Esophagus squamous epithelium (tissue), 5 donors: ENCODE measurements at regions not wholly inside any gene's neighbourhood (a gene's known extent, or its start where the extent isn't known, plus 50 kb on each side); places are given as distances from the start of the nearest gene placed in this dataset.
A peak's percentile ranks its signal among the peaks of the same experiment; 100 is the strongest.

ENCODE experiments used
- DNase-seq: peaks from one replicate; lab custom pipeline; 2025; lab: John Stamatoyannopoulos, UW
- H3K27ac ChIP-seq, 4 donors: fragments of 200-600 bp; sonication (generic); one replicate each; pipeline ENCODE4 v1.5.1; 2016 to 2019; ENCODE audit warnings: mild to moderate bottlenecking in 1 of 4
- H3K27me3 ChIP-seq, 4 donors: fragments of 200-600 bp; sonication (generic); 1 replicate in 3 of 4; 2 replicates in 1 of 4; pipeline versions ENCODE4 v1.5.1 to v1.6.0; 2017 to 2021; ENCODE audit warnings: antibody characterized with exemption in 1 of 4
- H3K36me3 ChIP-seq, 3 donors: fragments of 200-600 bp; sonication (generic); one replicate each; pipeline ENCODE4 v1.5.1; 2016 to 2019
- H3K4me1 ChIP-seq, 3 donors: fragments of 200-600 bp; sonication (generic); one replicate each; pipeline ENCODE4 v1.5.1; 2017 to 2019
- H3K4me3 ChIP-seq, 4 donors: fragments of 200-600 bp; sonication (generic); 1 replicate in 3 of 4; 2 replicates in 1 of 4; pipeline ENCODE4 v1.5.1; 2016 to 2019; ENCODE audit warnings: mild to moderate bottlenecking in 2 of 4, moderate library complexity in 1 of 4
- H3K9me3 ChIP-seq, 3 donors: fragments of 200-600 bp; sonication (generic); one replicate each; pipeline ENCODE4 v1.5.1; 2016 to 2019
- POLR2A ChIP-seq, 4 donors: fragments of 450-650 bp; IDR thresholded peaks; one replicate each; pipeline ENCODE4 v1.6.1; 2017; ENCODE audit warnings: antibody characterized with exemption in 4 of 4, mild to moderate bottlenecking in 4 of 4, moderate library complexity in 3 of 4
- WGBS, 2 donors: methylation state at CpG; one replicate each; pipeline ENCODE4 v1.1.5; 2018; 5-methylcytosine and 5-hydroxymethylcytosine counted together
- intact Hi-C: fragments of 100-400 bp; cut with DNase I; formaldehyde crosslinking; loops from one replicate; pipeline ENCODE4 v1.15.0; 2022
- TF ChIP-seq, protein P1 (sequence below), 6 experiments: fragments of 450-650 bp in 4 of 6; fragments of 200-600 bp in 2 of 6; sonication (generic) in 2 of 6; IDR thresholded peaks; one replicate each; pipeline ENCODE4 v1.5.1; 2016 to 2019; ENCODE audit warnings: antibody characterized with exemption in 6 of 6, mild to moderate bottlenecking in 4 of 6, moderate library complexity in 4 of 6
- donor health status: DM: yes; HTN: yes; CAD: no.

DNA sequence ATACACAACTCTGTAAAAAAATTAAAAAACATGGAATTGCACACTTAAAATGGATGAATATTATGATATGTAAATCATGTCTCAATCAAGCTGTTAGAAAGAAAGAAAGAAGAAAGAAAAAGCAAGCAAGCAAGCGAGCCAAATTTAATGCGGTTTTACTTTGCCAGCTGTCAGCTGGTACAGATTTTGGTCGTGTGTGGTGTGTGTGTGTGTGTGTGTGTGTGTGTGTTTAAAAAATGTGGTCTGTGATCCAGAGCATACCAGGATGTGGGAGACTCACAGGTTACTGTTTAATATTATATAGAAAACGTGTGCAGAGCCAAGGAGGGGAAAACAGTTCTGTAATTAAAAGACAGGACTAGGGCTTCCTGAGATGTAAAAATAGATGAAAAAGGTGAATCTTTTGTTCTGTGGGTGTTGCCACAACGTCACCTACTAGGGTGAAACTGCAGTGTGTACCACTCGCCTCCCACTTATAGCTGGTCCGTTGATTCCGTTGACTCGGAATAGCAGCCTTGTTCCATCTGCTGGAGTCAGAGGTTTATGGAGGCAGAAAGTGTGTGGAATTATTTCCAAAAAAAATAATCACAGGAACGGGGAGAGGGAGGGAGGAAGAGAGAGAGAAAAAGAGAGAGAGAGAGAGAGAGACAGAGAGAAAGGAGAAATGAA, 197.7 kb downstream of the BCAS1 start:
- Histone ChIP-seq H3K4me1 (peaks cover 5 to 53% (median 23%) of the 10 kb centered on the region in 3 donors), H3K9me3 (no peaks in the 10 kb centered on the region), H3K36me3 (no peaks in the 10 kb centered on the region), H3K27me3 (no peaks in the 10 kb centered on the region), H3K4me3 (peak overlapping the region in 1 of 4 donors; percentile 26), H3K27ac (peak overlapping the region; percentile 26 to 55 (median 40))
- DNase-seq = no peak
- intact Hi-C loops = no loop called here
- WGBS, 2 donors = 13 to 18% methylated on average over 10 of the region's 10 CpGs
- TF ChIP-seq POLR2A (IDR thresholded peaks at IDR 0.05) = no peak
- TF ChIP-seq, protein P1, sequence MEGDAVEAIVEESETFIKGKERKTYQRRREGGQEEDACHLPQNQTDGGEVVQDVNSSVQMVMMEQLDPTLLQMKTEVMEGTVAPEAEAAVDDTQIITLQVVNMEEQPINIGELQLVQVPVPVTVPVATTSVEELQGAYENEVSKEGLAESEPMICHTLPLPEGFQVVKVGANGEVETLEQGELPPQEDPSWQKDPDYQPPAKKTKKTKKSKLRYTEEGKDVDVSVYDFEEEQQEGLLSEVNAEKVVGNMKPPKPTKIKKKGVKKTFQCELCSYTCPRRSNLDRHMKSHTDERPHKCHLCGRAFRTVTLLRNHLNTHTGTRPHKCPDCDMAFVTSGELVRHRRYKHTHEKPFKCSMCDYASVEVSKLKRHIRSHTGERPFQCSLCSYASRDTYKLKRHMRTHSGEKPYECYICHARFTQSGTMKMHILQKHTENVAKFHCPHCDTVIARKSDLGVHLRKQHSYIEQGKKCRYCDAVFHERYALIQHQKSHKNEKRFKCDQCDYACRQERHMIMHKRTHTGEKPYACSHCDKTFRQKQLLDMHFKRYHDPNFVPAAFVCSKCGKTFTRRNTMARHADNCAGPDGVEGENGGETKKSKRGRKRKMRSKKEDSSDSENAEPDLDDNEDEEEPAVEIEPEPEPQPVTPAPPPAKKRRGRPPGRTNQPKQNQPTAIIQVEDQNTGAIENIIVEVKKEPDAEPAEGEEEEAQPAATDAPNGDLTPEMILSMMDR (IDR thresholded peaks at IDR 0.05) = no peak

DNA sequence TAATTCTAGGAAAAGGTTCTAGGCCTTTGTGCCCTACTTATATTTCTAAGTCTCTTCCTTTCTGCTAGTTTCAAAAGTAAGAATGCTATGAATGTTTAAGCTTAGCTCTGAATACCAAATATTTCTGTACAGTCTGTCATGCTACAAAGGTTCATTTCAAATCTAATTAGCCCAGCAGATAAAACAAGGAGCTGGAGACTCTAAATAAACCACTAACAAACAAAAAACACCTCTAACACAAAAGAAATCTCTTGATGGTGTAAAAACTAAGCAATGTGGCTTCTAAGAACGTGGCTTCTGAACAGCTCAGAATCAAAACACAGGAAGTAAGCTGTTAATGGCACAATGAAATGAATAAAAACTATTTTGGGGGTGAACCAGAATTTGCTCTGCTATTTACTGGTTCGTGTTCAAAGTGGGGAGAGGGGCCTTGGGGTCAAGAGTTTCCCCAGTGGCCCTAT, 198.3 kb downstream of the BCAS1 start:
- no peaks in the 10 kb centered on the region for H3K9me3 ChIP-seq
- intact Hi-C loops = no loop called here

DNA sequence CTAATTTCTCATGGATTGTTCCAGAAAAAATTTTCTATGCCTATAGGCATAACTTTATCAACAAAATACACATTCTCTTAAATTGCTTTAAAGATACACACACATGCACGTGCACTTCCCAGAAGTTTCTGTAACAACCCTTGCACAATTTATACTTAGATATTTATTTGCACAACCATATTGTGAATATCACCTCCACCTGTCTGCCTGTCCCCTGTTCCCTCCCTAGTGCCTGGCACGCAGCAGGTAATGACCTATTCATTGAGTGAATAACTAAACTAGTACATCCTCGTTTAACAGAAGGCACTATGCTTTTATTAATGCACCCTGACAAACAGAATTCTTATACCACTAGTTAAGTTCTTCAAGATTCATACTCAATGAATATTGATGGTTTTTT, 198.9 kb downstream of the BCAS1 start:
- intact Hi-C loops = no loop called here
- no peaks in the 10 kb centered on the region for H3K27me3 ChIP-seq
- no peaks in the 10 kb centered on the region for H3K9me3 ChIP-seq
- H3K4me3 ChIP-seq = no peak overlapping the region
- H3K27ac ChIP-seq = peak overlapping the region in 3 of 4 donors; percentile 26 to 55 (median 30)
- DNase-seq = no peak
- no peaks in the 10 kb centered on the region for H3K36me3 ChIP-seq
- TF ChIP-seq, protein P1 (IDR thresholded peaks at IDR 0.05) = no peak
- no peak for TF ChIP-seq POLR2A (IDR thresholded peaks at IDR 0.05)
- WGBS, 2 donors = 53 to 78% methylated on average over 3 of the region's 3 CpGs
- H3K4me1 ChIP-seq = peaks cover 13 to 65% (median 30%) of the 10 kb centered on the region in 3 donors

More for the DNA sequence above, 198.3 kb downstream of the BCAS1 start:
- H3K4me3 ChIP-seq = no peak overlapping the region
- DNase-seq = no peak
- TF ChIP-seq POLR2A (IDR thresholded peaks at IDR 0.05) = no peak
- TF ChIP-seq, protein P1 (IDR thresholded peaks at IDR 0.05) = no peak
- H3K36me3 ChIP-seq = no peaks in the 10 kb centered on the region
- peaks cover 7 to 59% (median 24%) of the 10 kb centered on the region in 3 donors for H3K4me1 ChIP-seq
- WGBS, 2 donors = 20 to 25% methylated on average over 2 of the region's 2 CpGs
- H3K27ac ChIP-seq = peak overlapping the region in 3 of 4 donors; percentile 26 to 55 (median 52)
- no peaks in the 10 kb centered on the region for H3K27me3 ChIP-seq

DNA sequence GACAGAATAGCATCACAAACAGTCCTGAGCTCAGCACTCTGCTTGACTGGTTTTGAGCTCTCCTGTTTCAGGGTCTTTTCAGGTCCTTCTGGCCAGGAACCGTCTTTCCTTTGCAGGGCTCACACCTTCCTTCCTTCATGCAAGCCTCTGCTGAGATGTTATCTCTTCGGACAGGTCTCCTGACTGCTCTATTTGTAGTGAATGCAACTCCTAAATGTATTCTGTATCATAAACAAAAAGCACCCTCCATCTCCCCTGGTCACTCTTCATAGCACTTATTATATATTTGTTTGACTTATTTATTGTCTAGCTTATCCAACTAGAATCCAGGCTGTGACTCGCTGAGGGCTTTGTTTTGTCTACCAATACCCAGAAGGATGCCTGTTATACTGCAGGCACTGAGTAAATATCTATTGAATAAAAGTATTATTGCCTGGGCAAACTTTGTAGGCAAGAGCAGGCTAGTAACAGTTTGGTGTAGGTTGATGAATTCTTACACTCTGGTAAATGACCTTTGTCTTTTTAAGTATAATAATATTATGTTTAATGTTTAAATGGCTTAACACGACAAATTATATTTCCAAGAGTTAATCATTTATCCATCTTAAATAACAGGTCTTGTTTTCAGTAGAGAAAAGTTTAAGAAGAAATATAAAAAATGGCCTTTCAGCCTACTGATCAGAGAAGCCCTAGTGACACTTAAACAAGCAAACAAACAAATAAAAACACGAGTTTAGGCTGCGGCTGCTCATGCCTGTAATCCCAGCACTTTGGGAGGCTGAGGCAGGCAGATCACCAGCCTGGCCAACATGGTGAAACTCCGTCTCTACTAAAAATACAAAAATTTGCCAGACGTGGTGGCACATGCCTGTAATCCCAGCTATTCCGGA, 199.7 kb downstream of the BCAS1 start:
- no peaks in the 10 kb centered on the region for H3K9me3 ChIP-seq
- no peaks in the 10 kb centered on the region for H3K36me3 ChIP-seq
- TF ChIP-seq, protein P1 (IDR thresholded peaks at IDR 0.05) = no peak
- TF ChIP-seq POLR2A (IDR thresholded peaks at IDR 0.05) = no peak
- H3K27ac ChIP-seq = peak overlapping the region in 3 of 4 donors; percentile 30 to 74 (median 39)
- peaks cover 19 to 73% (median 32%) of the 10 kb centered on the region in 3 donors for H3K4me1 ChIP-seq
- intact Hi-C loops = no loop called here
- 50 to 58% methylated on average over 9 of the region's 9 CpGs for WGBS, 2 donors
- H3K4me3 ChIP-seq = no peak overlapping the region
- no peaks in the 10 kb centered on the region for H3K27me3 ChIP-seq
- no peak for DNase-seq
